Stimulated activated naive B cell treated with anti-CD40 and anti-IgM and Interleukin-4, amounts not matched to agents 10 μg/mL and 1 μg/mL and 100 μg/mL, for 72 hours (primary cell): ENCODE measurements at regions not wholly inside any gene's neighbourhood (a gene's known extent, or its start where the extent isn't known, plus 50 kb on each side); places are given as distances from the start of the nearest gene placed in this dataset.

ENCODE experiments used
- ATAC-seq, 2 donors: fragments of 150-1000 bp; cut with Tn5 transposase; replicated peaks; 2 replicates each; pipeline ENCODE4 v1.10.0; 2021; ENCODE audit warnings: moderate library complexity in 1 of 2
- DNase-seq: peaks from one replicate; pipeline ENCODE4 v3.0.0; 2021
- H3K27ac Mint-ChIP-seq: one replicate; pipeline ENCODE4 v1.8.0; 2022; ENCODE audit warnings: mild to moderate bottlenecking, mixed read lengths
- H3K27me3 Mint-ChIP-seq, 2 donors: one replicate each; pipeline ENCODE4 v1.8.0; 2022; ENCODE audit warnings: mixed read lengths in 2 of 2
- H3K36me3 Mint-ChIP-seq, 2 donors: one replicate each; pipeline ENCODE4 v1.8.0; 2022; ENCODE audit warnings: mixed read lengths in 2 of 2, mild to moderate bottlenecking in 1 of 2
- H3K4me1 Mint-ChIP-seq, 2 donors: one replicate each; pipeline ENCODE4 v1.8.0; 2022; ENCODE audit warnings: mixed read lengths in 2 of 2, mild to moderate bottlenecking in 1 of 2
- H3K4me3 Mint-ChIP-seq, 2 donors: one replicate each; pipeline ENCODE4 v1.8.0; 2022; ENCODE audit warnings: mild to moderate bottlenecking in 2 of 2, mixed read lengths in 2 of 2, moderate library complexity in 1 of 2
- H3K9me3 Mint-ChIP-seq, 2 donors: one replicate each; pipeline ENCODE4 v1.8.0; 2022; ENCODE audit warnings: mixed read lengths in 2 of 2, mild to moderate bottlenecking in 1 of 2

- Mint-ChIP-seq H3K36me3 (no peaks in the 10 kb centered on the region), H3K27me3 (peaks cover 6 to 25% of the 10 kb centered on the region in 2 donors), H3K4me1 (no peaks in the 10 kb centered on the region), H3K27ac (no peak overlapping the region), H3K9me3 (no peaks in the 10 kb centered on the region), H3K4me3 (no peak overlapping the region)
- ATAC-seq (no peak), DNase-seq (no peak)
These were observed 74.6 kb downstream of the PERP start for GRCh38 chr6:138032571-138032970.

- no peaks in the 10 kb centered on the region for H3K9me3 Mint-ChIP-seq
These were observed 73.0 kb downstream of the PERP start for GRCh38 chr6:138034229-138034628.

GRCh38 chr6:138035070-138035469 lies 72.1 kb downstream of the PERP start:
- no peak overlapping the region for H3K27ac Mint-ChIP-seq
- no peaks in the 10 kb centered on the region for H3K36me3 Mint-ChIP-seq
- H3K4me1 Mint-ChIP-seq: no peaks in the 10 kb centered on the region
- no peak overlapping the region for H3K4me3 Mint-ChIP-seq
- peaks cover 6 to 13% of the 10 kb centered on the region in 2 donors for H3K27me3 Mint-ChIP-seq
- no peak for ATAC-seq
- H3K9me3 Mint-ChIP-seq: no peaks in the 10 kb centered on the region
- DNase-seq: no peak

More at GRCh38 chr6:138034229-138034628, 73.0 kb downstream of the PERP start:
- DNase-seq (no peak), ATAC-seq (no peak)
- peaks cover 6 to 15% of the 10 kb centered on the region in 2 donors for H3K27me3 Mint-ChIP-seq
- H3K4me1 Mint-ChIP-seq: no peaks in the 10 kb centered on the region
- H3K27ac Mint-ChIP-seq: no peak overlapping the region
- H3K36me3 Mint-ChIP-seq: no peaks in the 10 kb centered on the region
- H3K4me3 Mint-ChIP-seq: no peak overlapping the region

GRCh38 chr6:138036111-138036510 lies 71.1 kb downstream of the PERP start:
- Mint-ChIP-seq H3K27ac (no peak overlapping the region), H3K36me3 (no peaks in the 10 kb centered on the region), H3K27me3 (peaks cover 6 to 7% of the 10 kb centered on the region in 2 donors), H3K4me3 (no peak overlapping the region), H3K9me3 (no peaks in the 10 kb centered on the region), H3K4me1 (no peaks in the 10 kb centered on the region)
- ATAC-seq (no peak), DNase-seq (no peak)

GRCh38 chr6:138037009-138037504 lies 70.2 kb downstream of the PERP start:
- H3K9me3 Mint-ChIP-seq: no peaks in the 10 kb centered on the region
- no peaks in the 10 kb centered on the region for H3K36me3 Mint-ChIP-seq
- H3K4me1 Mint-ChIP-seq: no peaks in the 10 kb centered on the region
- ATAC-seq (no peak), DNase-seq (no peak)
- H3K4me3 Mint-ChIP-seq: no peak overlapping the region
- no peak overlapping the region for H3K27ac Mint-ChIP-seq
- H3K27me3 Mint-ChIP-seq: peaks cover 6 to 7% of the 10 kb centered on the region in 2 donors

- Mint-ChIP-seq H3K27ac (no peak overlapping the region), H3K9me3 (peaks cover 0 to 2% of the 10 kb centered on the region in 2 donors), H3K4me1 (no peaks in the 10 kb centered on the region), H3K36me3 (no peaks in the 10 kb centered on the region), H3K4me3 (no peak overlapping the region), H3K27me3 (peaks cover 6 to 7% of the 10 kb centered on the region in 2 donors)
- ATAC-seq (no peak), DNase-seq (no peak)
These were observed 68.9 kb downstream of the PERP start for GRCh38 chr6:138038142-138038870.
